GM12878 (cell line): ENCODE measurements at regions not wholly inside any gene's neighbourhood (a gene's known extent, or its start where the extent isn't known, plus 50 kb on each side); places are given as distances from the start of the nearest gene placed in this dataset.

Experiments
- CTCF ChIP-seq, 3 experiments: IDR thresholded peaks in 2 of 3; conservative IDR thresholded peaks in 1 of 3; 2 replicates each; pipeline ENCODE4 v1.5.1; 2011; ENCODE audit warnings: low read depth in 3 of 3, low read length in 3 of 3, mild to moderate bottlenecking in 3 of 3, control low read depth in 2 of 3, moderate library complexity in 2 of 3, inconsistent platforms in 1 of 3, mixed read lengths in 1 of 3; ENCODE audit not compliant: control insufficient read depth in 2 of 3, insufficient read depth in 1 of 3; ENCODE audit errors: extremely low read depth in 1 of 3
- GABPA ChIP-seq: IDR thresholded peaks from 2 replicates; pipeline ENCODE4 v1.6.1; 2014; ENCODE audit warnings: antibody characterized with exemption, low read depth, mild to moderate bottlenecking, inconsistent platforms
- NR2C2 ChIP-seq: IDR thresholded peaks from 2 replicates; pipeline ENCODE4 v1.6.1; 2011; ENCODE audit warnings: borderline replicate concordance, low read depth; ENCODE audit not compliant: control insufficient read depth, insufficient read length
- POLR2AphosphoS5 ChIP-seq: IDR thresholded peaks from 2 replicates; pipeline ENCODE4 v1.6.1; 2011; ENCODE audit warnings: mild to moderate bottlenecking, low read length, inconsistent platforms
- SMC3 ChIP-seq: IDR thresholded peaks from 2 replicates; pipeline ENCODE4 v1.6.1; 2011; ENCODE audit warnings: low read length, improper control_type of control experiment, borderline replicate concordance
- ZNF207 ChIP-seq: fragments of 450-650 bp; IDR thresholded peaks from 2 replicates; pipeline ENCODE4 v1.6.1; 2014; ENCODE audit warnings: antibody characterized with exemption, mild to moderate bottlenecking, borderline replicate concordance

GRCh38 chr3:87563712-87564111 lies 287.3 kb upstream of the POU1F1 start:
- no peak for TF ChIP-seq CTCF (IDR thresholded peaks at IDR 0.05 in 2 of 3, conservative IDR thresholded peaks at IDR 0.05 in 1 of 3; ENCODE audit: control insufficient read depth in 2 of 3, extremely low read depth in 1 of 3, insufficient read depth in 1 of 3, low read depth in 3 of 3, low read length in 3 of 3)
- no peak for TF ChIP-seq NR2C2
- TF ChIP-seq ZNF207 = no peak
- TF ChIP-seq GABPA = no peak
- no peak for TF ChIP-seq SMC3
- TF ChIP-seq POLR2AphosphoS5 = no peak
